Lower leg skin (tissue), 4 donors: ENCODE measurements at regions not wholly inside any gene's neighbourhood (a gene's known extent, or its start where the extent isn't known, plus 50 kb on each side); places are given as distances from the start of the nearest gene placed in this dataset.

Experiments used
- DNase-seq, 2 donors: peaks; one replicate each; pipeline ENCODE4 v3.0.0-alpha.2; 2019; ENCODE audit warnings: low spot score in 2 of 2
- H3K4me3 ChIP-seq: fragments of 200-600 bp; sonication (generic); 2 replicates; pipeline ENCODE4 v1.5.1; 2017; ENCODE audit warnings: mild to moderate bottlenecking, low read depth; ENCODE audit not compliant: poor library complexity, severe bottlenecking
- CTCF ChIP-seq, 3 donors: fragments of 450-650 bp; IDR thresholded peaks; one replicate each; pipeline ENCODE4 v1.5.1; 2016; ENCODE audit warnings: antibody characterized with exemption in 3 of 3, mild to moderate bottlenecking in 3 of 3, moderate library complexity in 2 of 3
- POLR2A ChIP-seq, 2 donors: fragments of 450-650 bp; IDR thresholded peaks; one replicate each; pipeline ENCODE4 v1.6.1; 2016 to 2017; ENCODE audit warnings: antibody characterized with exemption in 2 of 2, mild to moderate bottlenecking in 1 of 2, moderate library complexity in 1 of 2
- WGBS, 2 donors: methylation state at CpG; one replicate each; pipeline ENCODE4 v1.1.5; 2018; 5-methylcytosine and 5-hydroxymethylcytosine counted together
- intact Hi-C: fragments of 100-400 bp; cut with DNase I; formaldehyde crosslinking; loops from one replicate; pipeline ENCODE4 v1.15.0; 2023; ENCODE audit warnings: low total_unique reads

DNA sequence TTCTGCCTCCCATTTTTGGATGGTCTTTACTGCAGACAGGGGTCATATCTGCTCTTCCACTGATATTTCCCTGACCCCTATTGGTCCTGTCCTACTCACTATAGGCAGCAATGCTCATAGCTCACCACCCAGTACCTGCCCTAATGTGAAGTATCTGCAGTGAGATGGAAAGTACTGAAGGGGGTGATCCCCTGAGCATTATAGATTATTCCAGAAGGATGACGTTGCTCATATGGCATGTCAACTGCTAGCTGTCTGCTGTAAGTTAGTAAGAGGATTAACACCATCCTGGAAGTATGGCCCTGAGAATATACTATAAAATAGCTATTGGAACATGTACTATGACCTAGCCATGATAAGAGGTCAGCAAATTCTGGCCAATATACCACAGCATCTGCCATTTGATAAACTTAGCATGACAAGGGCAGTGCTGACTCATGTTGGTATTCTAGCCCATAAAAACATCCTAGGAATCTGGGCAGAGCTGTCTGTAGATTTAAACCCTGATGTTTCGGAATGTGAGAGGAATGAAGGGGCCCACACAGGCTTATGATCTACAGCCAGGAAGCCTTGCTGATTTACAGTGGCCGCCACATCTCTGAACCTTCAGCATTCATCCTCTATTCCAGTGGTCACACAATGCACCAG, 451.4 kb downstream of the TNS1 start:
- intact Hi-C loops, result no loop called here
- 59 to 72% methylated on average over 3 of the region's 3 CpGs for WGBS, 2 donors
- DNase-seq, result no peak
- no peak for TF ChIP-seq CTCF (IDR thresholded peaks at IDR 0.05)
- no peak for TF ChIP-seq POLR2A (IDR thresholded peaks at IDR 0.05)
- H3K4me3 ChIP-seq, result no peak overlapping the region

DNA sequence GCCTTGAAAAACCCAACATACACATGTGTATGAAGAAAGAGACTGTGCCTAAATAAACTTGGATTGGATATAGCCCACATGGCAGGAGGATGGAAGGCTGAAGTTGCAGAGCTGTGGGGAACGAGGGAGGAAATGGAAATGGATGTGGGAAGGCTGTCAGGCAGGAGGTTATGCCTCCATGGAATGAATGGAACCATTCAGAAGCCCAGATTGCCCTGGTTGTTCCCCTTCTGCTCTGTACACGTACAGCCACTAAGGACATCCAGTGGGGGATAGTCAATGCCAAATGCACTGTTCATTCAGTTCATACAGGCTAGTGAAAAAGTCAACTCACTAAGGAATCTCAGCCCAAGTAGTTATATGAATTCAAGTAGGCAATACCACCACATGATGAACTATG, 463.7 kb downstream of the TNS1 start:
- intact Hi-C loops, result no loop called here
- DNase-seq, result no peak
- TF ChIP-seq CTCF (IDR thresholded peaks at IDR 0.05) (no peak), POLR2A (IDR thresholded peaks at IDR 0.05) (no peak)
- 77 to 80% methylated on average over 2 of the region's 2 CpGs for WGBS, 2 donors
- H3K4me3 ChIP-seq, result no peak overlapping the region

DNA sequence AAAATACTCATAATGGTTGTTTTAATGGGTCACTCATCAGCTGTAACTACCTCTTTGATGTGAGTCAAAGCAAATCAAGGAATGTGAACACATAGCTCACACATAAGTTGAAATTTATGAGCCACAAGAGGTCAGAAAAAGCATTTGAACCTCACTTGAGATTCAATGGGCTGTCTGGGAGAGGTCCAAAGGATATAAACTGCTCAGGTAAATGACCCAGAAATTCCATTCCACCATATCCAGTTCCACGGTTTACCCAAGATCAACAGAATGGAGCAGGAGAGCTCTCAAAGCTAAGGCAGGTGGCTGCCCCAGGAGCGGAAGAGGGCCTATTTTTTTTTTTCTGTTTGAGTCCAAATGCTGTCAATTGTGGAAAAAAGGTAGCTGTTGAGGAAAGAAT, 464.1 kb downstream of the TNS1 start:
- no peak for DNase-seq
- H3K4me3 ChIP-seq, result no peak overlapping the region
- TF ChIP-seq POLR2A (IDR thresholded peaks at IDR 0.05) (no peak), CTCF (IDR thresholded peaks at IDR 0.05) (no peak)
- intact Hi-C loops, result no loop called here
- 92 to 95% methylated on average over 2 of the region's 2 CpGs for WGBS, 2 donors

- WGBS, 2 donors, result 61 to 64% methylated on average over 6 of the region's 6 CpGs
- intact Hi-C loops, result no loop called here
- H3K4me3 ChIP-seq, result no peak overlapping the region
- TF ChIP-seq CTCF (IDR thresholded peaks at IDR 0.05) (no peak), POLR2A (IDR thresholded peaks at IDR 0.05) (no peak)
- no peak for DNase-seq
These were observed 466.7 kb downstream of the TNS1 start for GRCh38 chr2:217535957-217536708.

DNA sequence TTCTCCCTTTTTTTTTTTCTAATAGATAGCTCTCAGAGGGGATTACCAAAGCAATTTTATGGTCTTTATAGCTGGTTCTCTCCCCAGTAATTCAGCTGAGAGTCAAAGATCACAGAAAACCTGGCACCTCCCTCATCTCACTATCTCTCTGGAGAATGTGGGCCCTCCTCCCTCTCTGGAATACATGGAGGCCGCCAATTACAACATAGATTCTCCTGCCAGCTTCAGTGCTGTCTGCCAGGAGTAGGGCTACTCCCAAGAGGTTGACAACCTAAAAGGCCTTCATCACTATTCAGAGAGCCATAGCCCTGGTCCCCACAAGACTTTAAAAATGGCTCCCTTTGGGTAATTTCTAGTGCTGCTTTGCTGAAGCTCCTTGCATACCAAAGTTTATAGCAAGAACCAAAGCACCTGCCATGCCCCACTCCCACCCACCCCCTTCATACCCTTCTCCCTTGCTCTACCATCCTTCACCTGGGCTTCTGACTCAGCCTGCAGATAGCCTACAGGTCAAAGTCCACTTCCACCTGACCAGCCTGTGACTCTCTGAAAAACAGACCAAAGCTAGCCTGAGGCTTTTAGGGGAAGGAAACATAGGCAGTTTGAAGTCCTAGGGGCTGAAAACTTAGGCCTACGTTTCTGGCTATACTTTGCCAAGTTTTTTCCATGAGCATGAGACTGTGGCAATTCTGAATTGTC, 472.3 kb downstream of the TNS1 start:
- TF ChIP-seq CTCF (IDR thresholded peaks at IDR 0.05) (no peak), POLR2A (IDR thresholded peaks at IDR 0.05) (no peak)
- WGBS, 2 donors, result 59 to 74% methylated on average over 2 of the region's 2 CpGs
- no peak for DNase-seq
- intact Hi-C loops, result no loop called here
- H3K4me3 ChIP-seq, result no peak overlapping the region
